HG03139 (cell line): ENCODE measurements at regions not wholly inside any gene's neighbourhood (a gene's known extent, or its start where the extent isn't known, plus 50 kb on each side); places are given as distances from the start of the nearest gene placed in this dataset.
"Not testable (repeated sequence)": the region's sequence is repeated elsewhere in the genome, so short reads cannot be mapped to it uniquely, and the experiment has no call there.

ENCODE experiments used
- ATAC-seq: cut with Tn5 transposase; IDR thresholded peaks from one replicate; pipeline ENCODE4 v1.9.1; 2021; ENCODE audit not compliant: unreplicated experiment

DNA sequence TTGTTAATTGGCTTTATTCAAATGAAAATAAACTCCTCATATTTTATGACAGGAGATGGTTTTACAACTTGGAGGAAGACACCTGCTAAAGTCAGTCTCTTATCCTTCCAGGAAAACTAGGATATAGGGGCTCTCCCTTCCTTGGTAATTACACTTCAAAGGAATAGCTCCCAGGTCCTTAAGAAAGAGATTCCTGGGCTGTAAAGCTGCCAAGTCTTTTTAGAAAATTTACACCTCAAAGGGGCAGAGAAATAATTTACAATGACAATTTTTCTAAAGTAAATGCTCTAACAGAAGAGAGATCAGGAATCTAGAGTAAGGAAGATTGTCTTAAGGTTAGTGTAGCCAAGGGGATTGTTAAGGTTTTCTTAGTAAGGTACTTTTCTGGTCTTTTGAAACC, 1359.0 kb downstream of the OLFM4 start:
- ATAC-seq, result no peak

- no peak for ATAC-seq
These were observed 1362.2 kb downstream of the OLFM4 start for GRCh38 chr13:54390841-54391240.

- ATAC-seq, result no peak
These were observed 1365.6 kb downstream of the OLFM4 start for GRCh38 chr13:54394085-54394700.

GRCh38 chr13:54394908-54395307, 1366.3 kb downstream of the OLFM4 start:
- ATAC-seq, result no peak

GRCh38 chr13:54402495-54402894, 1373.9 kb downstream of the OLFM4 start:
- ATAC-seq, result no peak

GRCh38 chr13:54415753-54416366, 1387.2 kb downstream of the OLFM4 start:
- ATAC-seq, result no peak

DNA sequence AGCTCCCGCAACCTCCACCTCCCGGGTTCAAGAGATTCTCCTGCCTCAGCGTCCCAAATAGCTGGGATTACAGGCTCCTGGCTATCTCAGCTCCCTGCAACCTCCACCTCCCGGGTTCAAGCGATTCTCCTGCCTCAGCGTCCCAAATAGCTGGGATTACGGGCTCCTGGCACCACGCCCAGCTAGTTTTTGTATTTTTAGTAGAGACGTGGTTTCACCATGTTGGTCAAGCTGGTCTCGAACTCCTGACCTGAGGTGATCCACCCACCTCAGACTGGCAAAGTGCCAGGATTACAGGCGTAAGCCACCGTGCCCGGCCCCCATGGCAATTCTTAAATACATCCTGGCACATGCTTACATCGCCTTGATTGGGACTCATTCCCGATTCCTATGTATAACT, 1394.3 kb downstream of the OLFM4 start:
- ATAC-seq, result not testable (repeated sequence)

DNA sequence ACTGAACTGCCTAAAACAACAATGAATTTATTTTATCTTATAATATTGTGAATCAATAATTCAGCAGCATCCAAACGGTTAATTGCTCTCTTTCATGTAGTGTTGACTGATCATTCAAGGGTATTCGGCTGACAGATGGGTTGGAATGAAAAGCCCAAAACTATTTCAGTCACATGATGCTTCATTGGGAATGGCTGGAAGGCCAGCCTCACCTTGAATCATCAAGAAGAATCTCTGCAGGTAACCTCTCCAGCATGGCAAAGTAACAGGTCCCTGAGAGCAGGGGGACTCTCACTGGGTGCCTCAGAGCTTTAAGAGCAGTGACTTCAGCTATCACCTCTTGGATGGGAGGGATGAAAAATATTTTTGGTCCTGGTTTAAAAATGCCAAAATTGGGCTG, 1395.7 kb downstream of the OLFM4 start:
- ATAC-seq, result no peak

- no peak for ATAC-seq
These were observed 1405.0 kb downstream of the OLFM4 start for GRCh38 chr13:54433493-54434206.

DNA sequence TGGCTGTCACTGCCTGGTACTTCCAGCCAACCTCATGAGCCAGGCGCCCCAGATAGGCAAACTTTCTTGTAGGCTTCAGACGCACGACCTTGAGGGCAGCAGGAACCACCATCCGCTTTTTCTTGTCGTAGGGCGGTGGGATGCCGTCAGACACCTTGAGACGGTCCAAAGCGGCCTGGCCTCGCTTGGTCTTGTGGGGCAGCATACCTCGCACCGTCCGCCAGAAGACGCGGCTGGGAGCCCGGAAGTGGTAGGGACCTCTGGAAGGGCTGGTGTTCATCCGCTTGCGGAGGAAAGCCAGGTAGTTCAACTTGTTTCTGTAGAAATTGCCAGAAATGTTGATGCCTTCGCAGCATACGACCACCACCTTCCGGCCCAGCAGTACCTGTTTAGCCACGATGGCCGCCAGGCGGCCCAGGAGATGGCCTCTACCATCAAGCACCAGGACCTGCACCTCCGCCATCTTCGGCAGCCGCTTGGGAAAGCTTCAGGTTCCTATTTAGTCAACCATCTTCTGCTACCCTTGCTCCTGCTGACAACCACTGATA, 1412.3 kb downstream of the OLFM4 start:
- ATAC-seq, result not testable (repeated sequence)

GRCh38 chr13:54445453-54445852, 1416.8 kb downstream of the OLFM4 start:
- ATAC-seq, result no peak

- ATAC-seq, result no peak
These were observed 1417.3 kb downstream of the OLFM4 start for GRCh38 chr13:54445865-54446264.

DNA sequence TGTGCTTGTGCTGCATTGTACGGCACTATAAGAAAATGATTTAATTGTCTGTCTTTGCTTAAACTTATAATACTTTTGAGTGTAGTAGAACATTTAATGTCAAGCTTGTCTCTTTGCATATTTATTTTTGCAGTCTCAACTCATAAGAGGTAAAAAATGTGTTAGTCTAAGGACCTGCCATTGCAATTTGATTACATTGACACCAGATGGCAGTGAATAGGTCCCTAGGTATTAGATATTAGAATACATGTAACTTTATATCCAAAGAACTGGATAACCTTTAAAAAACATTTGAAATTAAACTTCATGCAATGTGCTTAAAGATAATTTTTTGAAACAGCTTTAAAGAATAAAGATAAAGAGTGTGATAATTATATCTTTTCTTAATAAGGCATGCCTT, 1421.3 kb downstream of the OLFM4 start:
- ATAC-seq, result no peak

- ATAC-seq, result no peak
These were observed 1455.6 kb downstream of the OLFM4 start for GRCh38 chr13:54484166-54484565.

GRCh38 chr13:54486421-54487166, 1458.0 kb downstream of the OLFM4 start:
- ATAC-seq, result no peak

DNA sequence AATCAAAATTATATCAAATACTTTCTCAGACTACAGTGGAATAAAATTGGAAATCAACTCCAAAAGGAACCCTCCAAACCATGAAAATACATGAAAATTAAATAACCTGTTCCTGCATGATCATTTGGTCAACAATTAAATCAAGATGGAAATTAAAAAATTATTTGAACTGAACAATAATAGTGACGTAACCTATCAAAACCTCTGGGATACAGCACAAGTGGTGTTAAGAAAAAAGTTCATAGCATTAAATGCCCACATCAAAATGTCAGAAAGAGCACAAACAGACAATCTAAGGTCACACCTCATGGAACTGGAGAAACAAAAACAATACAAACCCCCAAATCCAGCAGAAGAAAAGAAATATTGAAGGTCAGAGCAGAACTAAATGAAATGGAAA, 1460.7 kb downstream of the OLFM4 start:
- ATAC-seq, result no peak

DNA sequence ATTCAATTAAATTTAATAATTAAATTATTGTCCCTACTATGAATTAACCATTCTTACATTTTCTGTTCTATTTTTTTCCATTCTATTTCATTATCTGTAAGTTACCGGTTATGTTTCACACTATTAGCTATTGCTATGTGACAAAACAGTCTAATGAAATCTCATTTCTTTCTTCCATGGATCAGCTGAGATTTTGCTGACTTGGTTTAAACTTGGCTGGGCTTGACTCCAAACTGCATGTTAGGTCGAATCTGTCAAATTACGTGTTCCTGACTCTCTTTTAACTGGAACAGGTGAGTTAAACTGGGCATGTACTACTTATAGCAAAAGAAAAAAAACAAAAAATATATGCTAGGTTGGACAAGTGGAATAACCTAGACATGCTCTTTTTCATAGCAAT, 1464.4 kb downstream of the OLFM4 start:
- no peak for ATAC-seq

DNA sequence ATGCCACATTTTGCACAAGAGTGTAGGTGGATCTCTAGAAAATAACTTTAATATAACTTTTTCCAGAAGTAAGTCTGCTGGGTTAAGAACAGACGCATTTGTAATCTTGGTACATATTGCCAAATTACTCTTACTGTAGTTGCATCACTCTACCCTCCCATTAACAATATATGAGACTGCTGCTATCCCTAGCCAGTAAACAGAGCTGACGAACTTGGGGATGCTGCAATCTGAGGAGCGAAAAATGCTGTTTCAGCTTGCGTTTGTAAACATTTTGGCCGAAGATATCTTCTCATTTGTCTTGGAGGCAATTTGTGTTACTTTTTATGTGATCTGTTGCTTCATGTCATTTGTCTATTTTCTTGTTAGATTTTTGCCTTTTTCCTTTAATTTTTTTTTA, 1482.8 kb downstream of the OLFM4 start:
- no peak for ATAC-seq

- no peak for ATAC-seq
These were observed 1484.6 kb downstream of the OLFM4 start for GRCh38 chr13:54513254-54513653.

GRCh38 chr13:54536112-54536511, 1507.5 kb downstream of the OLFM4 start:
- ATAC-seq, result no peak

DNA sequence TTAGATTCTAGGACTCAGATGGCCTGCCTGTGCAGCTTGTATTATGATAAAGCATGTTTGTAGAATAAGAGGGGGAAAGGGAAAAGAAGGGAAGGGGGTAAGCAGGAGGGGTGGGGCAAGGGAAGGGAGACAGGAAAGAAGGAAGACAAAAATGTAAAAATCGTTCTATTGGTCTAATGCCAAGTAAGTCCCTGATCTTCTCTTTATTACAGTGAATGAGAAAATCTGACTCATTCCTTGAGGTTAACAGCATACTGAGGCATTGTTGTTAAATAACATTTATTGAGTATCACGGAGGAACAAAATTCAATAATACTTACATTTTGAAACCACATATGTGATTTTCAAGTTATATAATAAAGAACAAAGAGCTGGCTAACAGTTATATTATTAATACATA, 1534.7 kb downstream of the OLFM4 start:
- no peak for ATAC-seq
